GM06990 (cell line): ENCODE measurements at regions not wholly inside any gene's neighbourhood (a gene's known extent, or its start where the extent isn't known, plus 50 kb on each side); places are given as distances from the start of the nearest gene placed in this dataset.

ENCODE experiments used
- DNase-seq: peaks from one replicate; pipeline ENCODE4 v3.0.0-alpha.2; 2011; ENCODE audit not compliant: insufficient read length; ENCODE audit errors: extremely low read depth
- H3K27me3 ChIP-seq: replicated peaks from 2 replicates; pipeline ENCODE4 v1.6.0; 2011; ENCODE audit warnings: low read length; ENCODE audit not compliant: control insufficient read depth, insufficient read depth
- H3K36me3 ChIP-seq: 2 replicates; pipeline ENCODE4 v1.5.1; 2011; ENCODE audit warnings: low read length; ENCODE audit not compliant: control insufficient read depth, insufficient read depth
- H3K4me3 ChIP-seq: replicated peaks from 2 replicates; pipeline ENCODE4 v1.5.1; 2011; ENCODE audit warnings: low read depth, mild to moderate bottlenecking, control low read depth, low read length
- CTCF ChIP-seq: IDR thresholded peaks from 2 replicates; pipeline ENCODE4 v1.5.1; 2011; ENCODE audit warnings: low read length, control low read depth, mild to moderate bottlenecking, inconsistent platforms; ENCODE audit not compliant: insufficient read depth, poor library complexity, severe bottlenecking

GRCh38 chr21:38179511-38179910 lies 77.3 kb upstream of the KCNJ15 start:
- Histone ChIP-seq H3K4me3 (no peak overlapping the region), H3K36me3 (no peaks in the 10 kb centered on the region), H3K27me3 (no peaks in the 10 kb centered on the region; the same call in 1 of the 2 replicates)
- no peak for DNase-seq
- TF ChIP-seq CTCF: no peak

GRCh38 chr21:38181096-38181495 lies 75.7 kb upstream of the KCNJ15 start:
- no peaks in the 10 kb centered on the region for H3K36me3 ChIP-seq
- H3K4me3 ChIP-seq: no peak overlapping the region
- no peak for TF ChIP-seq CTCF
- H3K27me3 ChIP-seq: no peaks in the 10 kb centered on the region; the same call in 1 of the 2 replicates
- DNase-seq: no peak

- Histone ChIP-seq H3K27me3 (no peaks in the 10 kb centered on the region; the same call in 1 of the 2 replicates), H3K36me3 (no peaks in the 10 kb centered on the region), H3K4me3 (no peak overlapping the region)
- no peak for TF ChIP-seq CTCF
- no peak for DNase-seq
These were observed 74.3 kb upstream of the KCNJ15 start for GRCh38 chr21:38182370-38182985.

GRCh38 chr21:38183961-38184360 lies 72.8 kb upstream of the KCNJ15 start:
- no peaks in the 10 kb centered on the region; the same call in 1 of the 2 replicates for H3K27me3 ChIP-seq
- DNase-seq: no peak
- H3K36me3 ChIP-seq: no peaks in the 10 kb centered on the region
- no peak for TF ChIP-seq CTCF
- H3K4me3 ChIP-seq: no peak overlapping the region

GRCh38 chr21:38186661-38187270 lies 70.0 kb upstream of the KCNJ15 start:
- TF ChIP-seq CTCF: no peak
- Histone ChIP-seq H3K36me3 (no peaks in the 10 kb centered on the region), H3K27me3 (no peaks in the 10 kb centered on the region; the same call in 1 of the 2 replicates), H3K4me3 (no peak overlapping the region)
- DNase-seq: no peak
